ENCODE measurements at regions not wholly inside any gene's neighbourhood (a gene's known extent, or its start where the extent isn't known, plus 50 kb on each side); places are given as distances from the start of the nearest gene placed in this dataset.
"Not testable (repeated sequence)": the region's sequence is repeated elsewhere in the genome, so short reads cannot be mapped to it uniquely, and the experiment has no call there.

DNA sequence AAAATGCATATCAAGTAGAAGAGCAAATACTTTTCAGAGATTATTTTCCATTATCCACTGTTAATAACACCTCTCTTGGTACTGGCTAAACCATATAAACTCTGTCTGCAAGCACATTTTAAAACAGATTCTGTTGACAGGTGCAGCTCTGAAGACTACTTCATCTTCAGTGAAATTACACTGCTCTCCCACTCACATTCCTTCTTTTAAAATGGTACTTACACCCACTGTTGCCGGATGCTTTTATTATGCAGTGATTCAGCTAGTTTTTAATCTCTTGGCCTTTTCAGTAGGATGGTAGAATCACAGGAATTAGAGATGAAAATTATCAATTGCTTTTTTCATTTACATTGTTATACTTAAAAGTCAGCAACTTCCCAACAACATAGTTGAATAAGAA, 381.6 kb downstream of the GASK1B start:
- DNase-seq (ENCODE audit: low read depth in 2 of 2) = no peak

DNA sequence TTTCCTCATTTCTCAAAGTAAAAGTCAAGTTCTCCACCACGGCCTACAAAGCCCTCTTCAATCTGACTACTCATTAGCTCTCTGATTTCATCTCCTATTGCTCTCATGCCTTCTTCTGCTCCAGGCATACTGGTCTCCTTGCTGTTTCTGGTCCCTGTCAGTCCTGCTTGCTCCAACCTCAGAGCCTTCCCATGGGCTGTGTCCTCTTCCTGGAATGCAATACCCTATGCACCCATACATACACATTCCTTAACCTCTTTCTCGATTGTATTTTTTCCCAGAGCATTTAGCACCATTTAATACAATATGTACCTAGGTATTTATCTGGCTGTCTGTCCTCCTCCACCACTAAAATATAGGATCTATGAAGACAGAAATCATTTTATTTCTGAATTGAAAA, 385.2 kb downstream of the GASK1B start:
- DNase-seq (ENCODE audit: low read depth in 2 of 2) = no peak

DNA sequence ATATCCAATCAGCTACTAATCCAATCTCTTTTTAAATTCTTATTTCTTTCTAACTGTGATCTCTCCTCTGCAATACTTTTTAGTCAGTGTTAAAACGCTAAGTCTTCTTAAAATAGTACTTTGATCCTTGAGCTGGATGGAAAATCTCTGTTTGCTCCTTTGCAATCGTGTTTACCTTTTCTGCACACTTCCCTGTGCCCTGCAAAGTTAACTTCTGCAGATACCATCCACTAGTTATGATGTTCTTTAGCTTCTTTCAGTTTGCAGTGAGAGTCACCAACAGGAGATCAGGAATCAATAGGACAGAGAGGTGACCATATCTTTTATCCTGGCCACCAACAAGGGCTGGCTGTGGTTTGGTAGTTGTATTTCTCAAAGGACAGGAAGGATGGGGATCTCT, 391.5 kb downstream of the GASK1B start:
- DNase-seq (ENCODE audit: low read depth in 2 of 2) = no peak

DNA sequence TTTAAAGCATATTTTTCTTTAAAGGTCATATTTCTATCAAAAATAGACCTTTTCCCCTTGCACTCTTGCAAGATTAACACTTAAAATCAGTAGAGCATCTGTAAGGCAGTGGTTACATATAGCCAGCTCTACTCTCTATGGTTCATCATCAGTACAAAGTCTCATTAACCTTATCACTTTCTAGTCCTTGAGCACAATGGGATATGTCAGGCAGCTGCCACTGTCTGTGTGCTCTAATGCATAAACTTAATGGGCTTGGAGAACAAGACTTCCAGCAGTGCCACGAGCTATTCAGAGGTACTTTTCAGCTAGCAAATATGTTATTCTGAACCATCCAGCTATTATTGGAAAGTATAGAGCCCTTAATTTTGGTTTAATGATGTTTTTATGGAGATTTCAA, 393.7 kb downstream of the GASK1B start:
- no peak for DNase-seq (ENCODE audit: low read depth in 2 of 2)

DNA sequence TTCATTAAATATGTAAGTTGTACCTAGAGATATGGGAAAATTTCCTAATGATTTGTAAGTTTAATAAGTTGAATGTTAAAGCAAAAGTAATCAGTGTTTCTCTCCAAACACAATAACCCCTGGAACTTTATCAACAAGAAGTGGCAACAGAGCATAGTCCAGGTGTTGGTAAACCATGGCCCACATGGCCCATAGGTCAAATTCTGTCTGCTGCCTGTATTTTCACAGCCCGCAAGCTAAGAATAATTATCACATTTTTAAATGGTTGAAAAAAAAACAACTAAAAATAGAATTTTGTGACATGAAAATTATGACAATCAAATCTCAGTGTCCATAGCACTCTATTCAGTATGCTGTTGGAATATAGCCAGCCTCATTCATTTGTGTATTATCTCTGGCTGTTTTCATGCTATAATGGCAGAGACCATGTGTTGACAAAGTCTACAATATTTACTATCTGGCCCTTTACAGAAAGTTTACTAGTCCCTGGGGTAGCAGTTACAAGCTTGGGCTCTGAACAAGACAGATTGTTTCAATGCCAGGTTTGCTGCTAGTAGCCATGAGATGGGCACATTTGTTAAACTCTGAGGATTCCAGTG, 395.8 kb downstream of the GASK1B start:
- DNase-seq (ENCODE audit: low read depth in 2 of 2) = no peak

DNA sequence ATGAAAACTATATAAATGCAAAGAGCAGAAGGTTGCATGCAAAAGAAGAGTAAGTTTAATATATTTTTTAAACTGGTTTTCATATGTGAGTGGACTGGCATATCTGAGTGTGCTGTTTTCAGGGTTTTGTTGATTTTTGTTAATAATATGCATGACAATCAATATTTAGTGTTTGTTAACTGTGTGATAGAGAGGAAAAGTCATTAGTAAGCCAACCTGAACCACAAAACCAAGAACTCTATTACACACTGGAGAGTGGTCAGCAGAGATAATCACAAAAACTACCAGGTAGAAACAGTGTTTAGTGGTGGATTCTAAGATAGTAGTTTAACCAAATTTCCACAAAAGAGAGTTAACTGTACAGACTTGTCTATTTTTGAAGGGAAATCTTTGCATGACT, 396.9 kb downstream of the GASK1B start:
- DNase-seq (ENCODE audit: low read depth in 2 of 2) = no peak

DNA sequence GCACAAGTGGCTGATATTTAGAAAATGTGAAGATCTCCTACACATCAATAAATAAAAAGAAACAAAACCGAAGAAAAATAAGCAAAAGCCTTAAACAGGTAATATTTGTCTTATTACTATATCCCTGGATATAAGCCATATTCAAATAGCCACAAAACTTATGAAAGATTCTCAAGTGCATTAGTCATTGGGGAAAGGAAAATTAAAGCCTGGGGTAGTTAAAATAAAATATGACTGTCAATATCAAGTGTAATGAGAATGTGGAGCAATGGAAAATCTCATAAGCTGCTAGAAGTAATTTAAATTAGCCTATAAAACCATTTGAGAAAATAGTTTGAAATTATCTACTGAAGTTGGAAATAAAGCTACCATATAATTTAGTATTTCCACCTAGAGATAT, 399.9 kb downstream of the GASK1B start:
- DNase-seq (ENCODE audit: low read depth in 2 of 2) = no peak

DNA sequence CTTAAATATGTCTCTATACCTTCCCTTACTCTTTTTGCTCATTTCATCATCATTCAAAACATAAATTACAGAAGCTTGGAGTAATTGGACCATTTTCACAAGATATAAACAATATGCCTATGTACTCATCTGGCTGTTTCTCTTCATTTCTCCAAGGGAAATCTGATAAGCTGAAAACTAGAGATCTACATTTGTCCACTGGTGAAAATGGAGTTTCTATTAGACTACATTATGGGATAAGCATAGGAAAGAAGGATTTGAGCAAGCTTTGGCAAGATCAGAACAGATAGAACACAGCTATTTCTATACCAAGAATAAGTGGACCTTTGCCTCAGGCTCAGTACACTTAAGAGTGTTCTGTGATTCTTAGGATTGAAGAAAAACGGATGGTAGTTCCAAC, 404.4 kb downstream of the GASK1B start:
- no peak for DNase-seq (ENCODE audit: low read depth in 2 of 2)

DNA sequence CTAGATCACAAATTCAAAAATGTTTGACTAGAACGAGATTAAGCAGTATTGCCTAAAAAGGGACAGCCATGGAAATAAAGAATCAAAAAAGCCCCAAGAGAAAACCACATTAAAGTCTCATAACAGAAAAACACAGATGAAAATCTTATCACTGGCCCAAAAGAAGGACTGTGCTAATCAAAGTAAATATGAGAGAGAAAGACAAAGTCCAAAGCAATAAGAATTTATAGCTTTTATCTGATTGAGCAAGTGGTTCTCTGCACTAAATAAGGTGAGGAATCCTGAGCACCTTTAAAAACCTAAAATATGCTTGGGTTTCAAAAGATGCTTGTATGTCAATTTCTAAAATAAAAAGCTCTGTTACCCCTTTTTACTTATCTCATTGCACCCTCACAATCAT, 409.3 kb downstream of the GASK1B start:
- DNase-seq (ENCODE audit: low read depth in 2 of 2) = no peak

DNA sequence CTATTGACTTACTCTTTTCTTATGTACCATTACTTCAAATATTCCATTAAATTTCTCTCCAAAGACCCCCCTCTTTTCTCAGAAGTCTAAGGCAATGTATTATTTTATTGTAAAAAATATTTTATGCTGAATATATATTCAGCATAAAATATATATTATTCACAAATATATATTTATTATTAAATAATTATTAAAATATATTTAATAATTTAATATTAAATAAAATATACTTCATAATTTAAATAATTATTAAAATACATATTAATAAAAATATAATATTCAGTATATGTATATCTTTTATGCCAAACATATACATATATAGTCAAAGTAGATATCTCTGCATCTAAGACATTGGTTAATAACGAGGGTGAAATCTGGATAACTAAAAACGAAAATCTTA, 418.4 kb downstream of the GASK1B start:
- no peak for DNase-seq (ENCODE audit: low read depth in 2 of 2)

DNA sequence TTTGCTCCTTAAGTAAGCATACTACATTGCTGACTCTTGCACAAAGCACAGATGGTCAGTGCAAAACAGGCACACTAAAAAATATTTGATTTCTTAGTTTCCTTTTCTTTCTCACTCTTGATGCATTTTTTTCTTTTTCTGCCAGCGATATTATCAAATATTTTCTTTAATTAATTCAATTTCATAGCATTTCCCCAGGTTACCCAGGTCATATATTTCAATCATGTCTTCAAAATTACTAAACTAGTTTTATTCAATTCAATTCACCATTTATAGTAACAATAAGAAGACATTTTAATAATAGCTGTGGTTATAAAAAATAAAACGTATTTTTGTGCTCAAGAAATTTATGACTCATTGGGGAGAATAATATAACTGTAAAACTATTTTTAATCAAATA, 421.2 kb downstream of the GASK1B start:
- no peak for DNase-seq (ENCODE audit: low read depth in 2 of 2)

DNA sequence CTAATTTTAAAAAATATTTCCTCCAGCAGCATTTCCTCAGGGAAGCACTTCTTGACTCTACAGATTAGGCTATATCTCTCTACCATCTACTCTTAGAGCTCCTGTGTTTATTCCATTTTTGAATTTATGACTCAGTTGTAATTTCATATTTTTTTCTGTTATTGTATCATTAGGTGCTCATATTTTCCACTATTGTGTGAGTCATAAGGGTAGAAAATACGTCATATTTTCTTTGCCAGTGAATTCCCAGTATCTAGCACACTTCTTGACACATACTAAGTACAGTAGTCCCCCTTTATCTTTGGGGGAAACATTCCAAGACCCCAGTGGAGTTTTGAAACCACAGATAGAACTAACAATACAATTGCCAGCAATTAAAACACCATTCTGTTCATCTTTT, 431.2 kb downstream of the GASK1B start:
- DNase-seq (ENCODE audit: low read depth in 2 of 2) = no peak

DNA sequence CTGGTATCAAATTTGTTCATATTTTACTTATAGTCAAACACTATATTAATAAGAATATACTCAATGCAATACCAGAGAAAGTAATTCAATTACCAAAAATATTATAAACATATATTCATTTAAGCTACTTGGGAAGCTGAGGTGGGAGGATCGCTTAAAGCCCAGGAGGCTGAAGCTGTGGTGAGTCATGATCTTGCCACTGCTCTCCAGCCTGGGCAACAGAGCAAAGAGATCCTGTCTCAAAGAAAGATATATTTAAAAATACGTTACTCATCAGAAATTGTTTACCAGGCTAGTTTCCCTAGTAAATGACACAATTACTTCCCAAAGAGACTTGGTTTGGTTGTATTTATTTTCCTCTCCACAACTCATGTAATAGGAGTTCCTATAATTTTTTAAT, 433.6 kb downstream of the GASK1B start:
- DNase-seq (ENCODE audit: low read depth in 2 of 2) = no peak

DNA sequence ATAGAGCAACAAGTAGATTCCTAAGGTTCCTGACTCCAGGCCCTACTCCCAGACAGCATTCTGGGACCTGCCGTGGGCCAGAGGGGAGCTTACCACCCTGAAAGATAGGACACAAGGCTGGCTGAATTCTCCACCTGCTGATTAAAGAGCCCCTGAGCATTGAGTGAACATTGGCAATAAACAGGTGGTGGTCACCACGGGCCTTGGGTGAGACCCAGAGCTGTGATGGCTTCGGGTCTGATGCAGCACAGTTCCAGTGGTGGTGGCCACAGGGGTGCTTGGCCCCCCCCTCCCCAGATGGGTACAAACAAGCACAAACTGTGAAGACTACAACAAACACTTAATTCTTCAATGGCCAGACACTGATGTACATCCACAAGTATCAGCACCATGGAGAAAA, 444.6 kb downstream of the GASK1B start:
- no peak for DNase-seq (ENCODE audit: low read depth in 2 of 2)

DNA sequence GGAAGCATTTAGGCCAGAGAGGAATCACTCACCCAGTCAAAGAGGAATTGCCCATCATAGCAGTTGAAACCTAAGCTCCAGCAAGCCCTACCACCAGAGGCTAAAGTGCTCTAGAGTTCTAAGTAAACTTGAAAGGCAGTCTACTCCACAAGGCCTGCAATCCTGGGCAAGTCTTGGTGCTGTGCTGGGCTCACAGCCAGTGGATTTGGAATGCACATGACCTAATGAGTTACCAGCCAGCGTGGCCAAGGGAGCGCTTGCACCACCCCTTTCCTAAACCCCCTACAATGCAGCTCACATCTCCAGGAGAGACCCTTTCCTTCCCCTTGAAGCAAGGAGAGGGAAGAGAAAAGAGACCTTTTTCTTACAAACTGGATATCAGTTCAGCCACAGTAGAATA, 445.7 kb downstream of the GASK1B start:
- no peak for DNase-seq (ENCODE audit: low read depth in 2 of 2)

DNA sequence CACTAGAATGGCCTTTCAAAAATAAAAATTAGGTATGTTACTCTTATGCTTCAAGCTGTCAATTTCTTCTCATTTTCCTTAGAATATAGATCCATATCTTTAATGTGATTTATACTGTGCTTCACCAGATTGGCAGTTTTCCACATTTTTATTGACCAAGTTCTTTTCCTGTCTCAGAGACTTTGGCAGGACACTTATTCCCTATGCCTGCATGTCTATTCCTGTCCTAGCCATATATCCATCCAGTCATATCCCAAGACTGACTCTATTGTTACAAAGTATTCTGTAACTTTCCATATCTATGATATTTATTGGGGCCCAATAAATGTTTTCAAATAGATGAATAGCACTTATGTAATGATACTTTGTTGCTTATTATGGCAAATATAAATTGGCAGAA, 450.7 kb downstream of the GASK1B start:
- no peak for DNase-seq (ENCODE audit: low read depth in 2 of 2)

DNA sequence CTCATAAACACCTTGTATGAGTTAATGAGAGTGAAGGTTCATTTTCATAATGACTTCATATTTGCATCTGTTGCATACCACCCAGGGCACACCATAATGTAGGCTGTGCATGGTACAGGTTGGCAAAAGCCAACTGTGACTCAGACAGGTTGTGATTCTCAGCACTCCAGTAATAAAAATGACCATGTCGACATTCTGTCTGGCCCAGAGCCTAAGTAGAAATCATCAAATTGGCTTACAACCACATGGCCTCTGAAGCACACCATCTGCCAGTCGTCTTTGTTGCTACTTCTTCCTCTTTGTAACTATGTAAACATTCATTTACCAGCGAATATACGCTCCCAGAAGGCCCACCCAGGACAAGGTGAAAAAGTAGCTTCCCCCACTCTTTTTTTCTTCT, 459.5 kb downstream of the GASK1B start:
- no peak for DNase-seq (ENCODE audit: low read depth in 2 of 2)

DNA sequence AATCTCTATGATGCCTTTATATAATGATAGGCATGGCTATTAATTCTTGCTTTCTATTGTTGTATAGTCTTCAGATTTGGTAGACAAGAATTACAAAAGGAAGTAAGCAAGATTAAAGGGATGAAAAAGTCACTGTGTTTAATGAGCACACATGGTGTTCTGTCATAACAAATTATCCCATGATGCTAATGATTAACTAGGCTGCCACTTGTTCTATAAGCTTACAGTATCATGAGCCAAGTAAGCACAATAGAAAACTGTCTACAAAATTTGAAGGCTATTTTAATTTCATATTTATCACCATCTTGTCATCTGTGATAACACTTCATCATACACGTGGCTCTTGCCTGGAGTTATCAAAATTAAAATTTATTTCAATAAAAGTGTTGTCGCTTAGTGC, 466.7 kb downstream of the GASK1B start:
- no peak for DNase-seq (ENCODE audit: low read depth in 2 of 2)

DNA sequence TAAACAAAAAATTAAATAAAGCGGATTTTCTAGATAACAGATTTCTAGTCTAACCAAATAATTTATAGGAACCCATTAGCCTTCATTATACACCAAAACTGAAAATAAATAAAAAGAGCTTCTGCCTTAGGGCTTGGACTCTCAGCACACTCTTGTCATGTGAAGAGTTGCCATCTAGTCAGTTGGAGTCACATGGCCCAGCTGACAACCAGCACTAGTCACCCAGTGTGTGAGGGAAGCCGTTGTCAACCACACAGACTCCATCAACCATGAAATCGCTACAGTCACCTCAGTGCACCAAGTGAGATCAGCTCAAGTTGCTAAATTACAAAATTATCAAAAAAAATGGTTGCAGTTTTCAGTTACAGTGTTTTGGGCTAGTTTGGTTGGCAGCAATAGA, 470.0 kb downstream of the GASK1B start:
- no peak for DNase-seq (ENCODE audit: low read depth in 2 of 2)

DNA sequence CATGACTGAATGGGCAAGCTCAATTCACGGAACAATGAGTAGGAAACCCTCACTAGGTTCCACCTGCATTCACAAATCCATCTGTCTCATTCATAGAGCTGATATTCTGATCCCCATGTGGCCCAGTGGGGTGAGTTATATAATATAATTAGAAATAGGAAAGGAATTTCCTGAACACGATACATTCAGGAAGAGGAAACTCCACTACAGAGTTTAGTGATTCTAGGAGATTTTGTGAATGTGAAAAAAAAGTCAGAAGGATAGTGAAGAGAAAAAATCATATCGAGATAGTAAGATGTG, 471.2 kb downstream of the GASK1B start:
- DNase-seq (ENCODE audit: low read depth in 2 of 2) = no peak

DNA sequence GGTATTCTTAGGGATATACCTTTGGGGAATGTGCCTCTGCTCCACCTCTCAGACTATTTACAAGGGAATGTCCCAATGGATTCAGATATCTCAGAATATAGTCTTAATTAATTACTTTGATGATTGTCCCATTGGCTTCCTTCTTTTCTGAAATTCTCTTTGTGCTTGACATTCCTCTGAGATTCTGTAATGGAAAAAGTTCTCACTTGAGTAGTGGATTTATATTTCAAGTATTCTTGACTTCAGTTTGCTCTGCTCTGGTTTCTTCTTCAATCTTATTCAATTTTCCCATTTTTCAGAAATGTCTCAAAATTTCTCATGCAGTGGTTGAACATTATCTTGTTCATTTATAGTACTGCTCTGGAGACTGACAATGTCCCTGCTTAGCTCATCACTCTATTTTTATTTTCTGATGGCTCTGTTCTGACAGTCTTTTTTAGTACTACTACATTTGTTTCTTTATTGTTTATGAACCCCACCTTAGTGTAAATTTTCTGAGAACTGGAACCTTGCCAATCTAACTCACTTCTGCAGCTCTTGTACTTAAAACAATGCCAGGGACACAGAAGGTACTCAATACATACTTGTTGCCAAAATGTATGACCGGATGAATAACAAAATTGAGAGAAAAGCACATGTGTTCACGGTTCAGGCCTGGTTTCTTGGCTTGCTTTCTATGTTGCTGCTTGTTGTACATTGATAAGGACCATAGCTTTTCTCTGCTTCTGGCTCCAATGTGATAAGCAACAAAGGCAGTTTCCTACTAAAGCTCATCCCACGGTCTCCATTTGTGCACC, 471.7 kb downstream of the GASK1B start:
- no peak for DNase-seq (ENCODE audit: low read depth in 2 of 2)

DNA sequence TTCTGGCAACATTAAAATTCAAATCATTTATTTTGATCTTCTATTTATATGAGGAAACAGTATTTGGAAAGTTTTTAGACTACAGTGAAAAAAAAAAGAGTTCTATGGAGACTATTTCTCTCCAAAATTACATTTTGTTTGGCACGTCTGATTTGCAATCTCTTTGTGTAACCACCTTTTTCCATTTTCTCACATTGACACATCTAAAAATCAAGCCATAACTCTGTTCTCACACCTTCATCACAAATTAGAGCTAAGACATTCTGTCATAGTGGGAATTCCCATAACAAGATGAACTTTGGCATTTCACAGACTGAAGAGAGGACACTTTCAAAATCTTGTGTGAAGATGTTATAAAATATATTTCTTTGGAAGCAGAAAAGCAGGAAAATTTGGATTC, 468.9 kb downstream of the GRIA2 start:
- DNase-seq (ENCODE audit: low read depth in 2 of 2) = no peak

DNA sequence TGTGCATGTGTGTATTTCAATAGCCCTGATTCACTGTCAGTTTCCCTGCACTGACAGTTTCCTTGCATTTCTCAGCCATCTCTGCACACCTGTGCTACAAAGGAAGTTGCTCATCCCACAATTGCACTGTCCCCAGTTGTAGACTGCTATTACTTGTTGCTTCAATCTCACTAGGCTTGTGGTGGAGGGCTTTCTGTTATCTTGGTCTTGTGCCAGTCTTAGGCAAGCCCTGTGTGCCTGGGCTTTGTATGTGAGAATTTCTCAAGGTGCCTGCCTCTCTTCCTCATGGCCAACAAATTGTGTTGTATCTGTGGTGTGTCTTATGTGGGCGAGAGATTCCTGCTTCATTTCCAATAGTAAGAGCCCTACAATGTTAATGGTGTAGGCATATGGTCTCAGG, 467.4 kb downstream of the GRIA2 start:
- DNase-seq (ENCODE audit: low read depth in 2 of 2) = no peak

DNA sequence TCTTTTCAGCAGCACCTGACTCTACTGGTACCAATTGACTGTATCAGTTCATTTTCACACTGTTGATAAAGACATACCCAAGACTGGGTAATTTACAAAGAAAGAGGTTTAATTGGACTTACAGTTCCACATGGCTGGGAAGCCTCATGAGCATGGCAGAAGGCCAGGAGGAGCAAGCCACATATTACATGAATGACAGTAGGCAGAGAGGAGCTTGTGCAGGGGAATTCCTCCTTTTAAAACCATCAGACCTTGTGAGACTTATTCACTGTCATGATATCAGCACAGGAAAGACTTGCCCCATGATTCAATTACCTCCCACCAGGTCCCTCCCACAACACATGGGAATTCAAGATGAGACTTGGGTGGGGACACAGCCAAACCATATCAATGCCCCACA, 458.8 kb downstream of the GRIA2 start:
- not testable (repeated sequence) for DNase-seq (ENCODE audit: low read depth in 2 of 2)

Data from activated CD4-positive, alpha-beta T cell treated with anti-CD3 and anti-CD28 coated beads for 24 hours (primary cell).